Gastroesophageal sphincter (tissue), 3 donors: ENCODE measurements at regions not wholly inside any gene's neighbourhood (a gene's known extent, or its start where the extent isn't known, plus 50 kb on each side); places are given as distances from the start of the nearest gene placed in this dataset.

ENCODE experiments used
- EP300 ChIP-seq: sonication (generic); formaldehyde crosslinking; IDR thresholded peaks from one replicate; pipeline ENCODE4 v1.6.1; 2017; ENCODE audit warnings: antibody characterized with exemption, mild to moderate bottlenecking
- POLR2AphosphoS5 ChIP-seq: sonication (generic); formaldehyde crosslinking; IDR thresholded peaks from one replicate; pipeline ENCODE4 v1.6.1; 2017; ENCODE audit warnings: antibody characterized with exemption
- TF ChIP-seq, protein P1 (sequence below), 4 experiments: fragments of 200-600 bp in 2 of 4; fragments of 450-650 bp in 2 of 4; sonication (generic) in 1 of 4; IDR thresholded peaks; one replicate each; pipeline ENCODE4 v1.5.1; 2017 to 2019; ENCODE audit warnings: antibody characterized with exemption in 4 of 4, mild to moderate bottlenecking in 2 of 4, moderate library complexity in 2 of 4

DNA sequence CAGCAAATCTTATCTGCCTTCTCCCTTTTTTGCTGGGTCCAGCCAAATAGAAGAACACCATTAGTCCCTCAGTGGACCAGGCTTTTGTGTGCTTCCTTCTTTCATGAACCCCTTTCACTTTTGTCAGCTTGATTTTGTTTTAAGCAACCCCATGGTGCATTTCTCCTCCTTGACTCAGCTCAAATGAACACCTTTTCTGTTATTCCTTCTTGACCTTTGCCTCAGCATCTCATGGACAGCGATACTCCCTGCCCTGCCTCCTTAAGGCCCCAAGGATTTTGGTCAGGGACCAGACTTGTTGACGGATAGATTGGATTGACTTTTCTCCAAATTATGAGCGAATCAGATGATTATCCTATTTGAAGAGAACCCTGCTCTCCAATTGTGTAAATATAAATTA lies 356.6 kb upstream of the USP24 start:
- TF ChIP-seq EP300 (no peak), POLR2AphosphoS5 (no peak)
- TF ChIP-seq, protein P1, sequence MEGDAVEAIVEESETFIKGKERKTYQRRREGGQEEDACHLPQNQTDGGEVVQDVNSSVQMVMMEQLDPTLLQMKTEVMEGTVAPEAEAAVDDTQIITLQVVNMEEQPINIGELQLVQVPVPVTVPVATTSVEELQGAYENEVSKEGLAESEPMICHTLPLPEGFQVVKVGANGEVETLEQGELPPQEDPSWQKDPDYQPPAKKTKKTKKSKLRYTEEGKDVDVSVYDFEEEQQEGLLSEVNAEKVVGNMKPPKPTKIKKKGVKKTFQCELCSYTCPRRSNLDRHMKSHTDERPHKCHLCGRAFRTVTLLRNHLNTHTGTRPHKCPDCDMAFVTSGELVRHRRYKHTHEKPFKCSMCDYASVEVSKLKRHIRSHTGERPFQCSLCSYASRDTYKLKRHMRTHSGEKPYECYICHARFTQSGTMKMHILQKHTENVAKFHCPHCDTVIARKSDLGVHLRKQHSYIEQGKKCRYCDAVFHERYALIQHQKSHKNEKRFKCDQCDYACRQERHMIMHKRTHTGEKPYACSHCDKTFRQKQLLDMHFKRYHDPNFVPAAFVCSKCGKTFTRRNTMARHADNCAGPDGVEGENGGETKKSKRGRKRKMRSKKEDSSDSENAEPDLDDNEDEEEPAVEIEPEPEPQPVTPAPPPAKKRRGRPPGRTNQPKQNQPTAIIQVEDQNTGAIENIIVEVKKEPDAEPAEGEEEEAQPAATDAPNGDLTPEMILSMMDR (IDR thresholded peaks at IDR 0.05), result no peak
